ENCODE measurements at regions not wholly inside any gene's neighbourhood (a gene's known extent, or its start where the extent isn't known, plus 50 kb on each side); places are given as distances from the start of the nearest gene placed in this dataset.

- TF ChIP-seq CTCF (conservative IDR thresholded peaks at IDR 0.05; ENCODE audit: low read depth in 2 of 2), result no peak
- no peak for TF ChIP-seq EZH2phosphoT487 (IDR thresholded peaks at IDR 0.05; ENCODE audit: unreplicated experiment)
- TF ChIP-seq POLR2AphosphoS5 (IDR thresholded peaks at IDR 0.05; ENCODE audit: low read depth), result no peak
- TF ChIP-seq EZH2 (IDR thresholded peaks at IDR 0.05; ENCODE audit: low read depth, unreplicated experiment), result no peak
- no peak for TF ChIP-seq REST (IDR thresholded peaks at IDR 0.05; ENCODE audit: unreplicated experiment)
- no peak for TF ChIP-seq ZNF331 (CRISPR knock-in tag; IDR thresholded peaks at IDR 0.05; ENCODE audit: low read depth)
- no peak for TF ChIP-seq JUNB (IDR thresholded peaks at IDR 0.05; ENCODE audit: unreplicated experiment)
- no peak for TF ChIP-seq STAT1 (IDR thresholded peaks at IDR 0.05; ENCODE audit: unreplicated experiment)
- no peak for TF ChIP-seq CREB1 (CRISPR knock-in tag; IDR thresholded peaks at IDR 0.05; ENCODE audit: low read depth)
- TF ChIP-seq NANOG (IDR thresholded peaks at IDR 0.05; ENCODE audit: borderline replicate concordance), result no peak
Observed at GRCh38 chr22:49142891-49143290, 684.8 kb downstream of the BRD1 start.

All from GM23338 (cell line).